ENCODE measurements at regions not wholly inside any gene's neighbourhood (a gene's known extent, or its start where the extent isn't known, plus 50 kb on each side); places are given as distances from the start of the nearest gene placed in this dataset.

DNA sequence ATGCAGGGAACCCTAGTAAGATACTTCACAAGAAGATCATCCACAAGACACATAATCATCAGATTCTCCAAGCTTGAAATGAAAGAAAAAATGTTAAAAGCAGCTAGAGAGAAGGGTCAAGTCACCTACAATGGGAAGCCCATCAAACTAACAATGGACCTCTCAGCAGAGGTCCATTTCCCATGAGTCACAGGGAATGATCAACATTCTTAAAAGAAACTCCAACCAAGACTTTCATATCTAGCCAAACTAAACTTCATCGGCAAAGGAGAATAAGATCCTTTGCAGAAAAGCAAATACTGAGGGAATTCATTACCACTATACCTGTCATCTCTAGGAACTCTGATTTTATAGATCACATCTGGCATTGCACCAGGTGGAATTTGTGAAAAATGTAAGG lies 52.9 kb upstream of the SPATA31E1 start:
- ChIA-PET CTCF (no interaction called here), POLR2A (no interaction called here)
- in situ Hi-C loops (cut with HindIII; ENCODE audit: low pct_unique_long_range_greater_than_20kb, low sequenced_read_pairs): no loop called here
- no peaks in the 10 kb centered on the region for H3K27me3 ChIP-seq (ENCODE audit: control insufficient read depth, insufficient read depth, low read length)
- intact Hi-C loops (cut with micrococcal nuclease; ENCODE audit: unreplicated experiment): no loop called here
- H3K4me1 ChIP-seq (ENCODE audit: control insufficient read depth, insufficient read depth, low read length): no peaks in the 10 kb centered on the region
- H3K27ac ChIP-seq (ENCODE audit: low read length): no peak overlapping the region
- DNase-seq (ENCODE audit: low read depth, low spot score) (no peak), ATAC-seq (no peak)
- no peak overlapping the region for H3K4me3 ChIP-seq (ENCODE audit: low read depth in 2 of 2, low read length in 2 of 2)
- H3K9me3 ChIP-seq (ENCODE audit: control insufficient read depth, insufficient read depth, low read depth, low read length): no peaks in the 10 kb centered on the region
- H3K36me3 ChIP-seq (ENCODE audit: control insufficient read depth, insufficient read depth, low read length): no peaks in the 10 kb centered on the region
- BruUV-seq (replicated peaks): no TSS peak
- TF ChIP-seq, protein P1, sequence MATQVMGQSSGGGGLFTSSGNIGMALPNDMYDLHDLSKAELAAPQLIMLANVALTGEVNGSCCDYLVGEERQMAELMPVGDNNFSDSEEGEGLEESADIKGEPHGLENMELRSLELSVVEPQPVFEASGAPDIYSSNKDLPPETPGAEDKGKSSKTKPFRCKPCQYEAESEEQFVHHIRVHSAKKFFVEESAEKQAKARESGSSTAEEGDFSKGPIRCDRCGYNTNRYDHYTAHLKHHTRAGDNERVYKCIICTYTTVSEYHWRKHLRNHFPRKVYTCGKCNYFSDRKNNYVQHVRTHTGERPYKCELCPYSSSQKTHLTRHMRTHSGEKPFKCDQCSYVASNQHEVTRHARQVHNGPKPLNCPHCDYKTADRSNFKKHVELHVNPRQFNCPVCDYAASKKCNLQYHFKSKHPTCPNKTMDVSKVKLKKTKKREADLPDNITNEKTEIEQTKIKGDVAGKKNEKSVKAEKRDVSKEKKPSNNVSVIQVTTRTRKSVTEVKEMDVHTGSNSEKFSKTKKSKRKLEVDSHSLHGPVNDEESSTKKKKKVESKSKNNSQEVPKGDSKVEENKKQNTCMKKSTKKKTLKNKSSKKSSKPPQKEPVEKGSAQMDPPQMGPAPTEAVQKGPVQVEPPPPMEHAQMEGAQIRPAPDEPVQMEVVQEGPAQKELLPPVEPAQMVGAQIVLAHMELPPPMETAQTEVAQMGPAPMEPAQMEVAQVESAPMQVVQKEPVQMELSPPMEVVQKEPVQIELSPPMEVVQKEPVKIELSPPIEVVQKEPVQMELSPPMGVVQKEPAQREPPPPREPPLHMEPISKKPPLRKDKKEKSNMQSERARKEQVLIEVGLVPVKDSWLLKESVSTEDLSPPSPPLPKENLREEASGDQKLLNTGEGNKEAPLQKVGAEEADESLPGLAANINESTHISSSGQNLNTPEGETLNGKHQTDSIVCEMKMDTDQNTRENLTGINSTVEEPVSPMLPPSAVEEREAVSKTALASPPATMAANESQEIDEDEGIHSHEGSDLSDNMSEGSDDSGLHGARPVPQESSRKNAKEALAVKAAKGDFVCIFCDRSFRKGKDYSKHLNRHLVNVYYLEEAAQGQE (IDR thresholded peaks at IDR 0.05; ENCODE audit: insufficient read depth in 1 of 2, low read depth in 2 of 2, low read length in 1 of 2): no peak

- ATAC-seq (no peak), DNase-seq (ENCODE audit: low read depth, low spot score) (no peak)
- POLR2A ChIA-PET: no interaction called here
- Histone ChIP-seq H3K36me3 (ENCODE audit: control insufficient read depth, insufficient read depth, low read length) (no peaks in the 10 kb centered on the region), H3K4me3 (ENCODE audit: low read depth in 2 of 2, low read length in 2 of 2) (no peak overlapping the region), H3K4me1 (ENCODE audit: control insufficient read depth, insufficient read depth, low read length) (no peaks in the 10 kb centered on the region), H3K27ac (ENCODE audit: low read length) (no peak overlapping the region), H3K27me3 (ENCODE audit: control insufficient read depth, insufficient read depth, low read length) (no peaks in the 10 kb centered on the region), H3K9me3 (ENCODE audit: control insufficient read depth, insufficient read depth, low read depth, low read length) (no peaks in the 10 kb centered on the region)
- intact Hi-C loops (cut with micrococcal nuclease; ENCODE audit: unreplicated experiment) (no loop called here), in situ Hi-C loops (cut with HindIII; ENCODE audit: low pct_unique_long_range_greater_than_20kb, low sequenced_read_pairs) (no loop called here)
- TF ChIP-seq, protein P1 (IDR thresholded peaks at IDR 0.05; ENCODE audit: insufficient read depth in 1 of 2, low read depth in 2 of 2, low read length in 1 of 2): no peak
- CTCF ChIA-PET: no interaction called here
- BruUV-seq (replicated peaks): no TSS peak
Measured at GRCh38 chr9:87830446-87830845, 52.2 kb upstream of the SPATA31E1 start.

DNA sequence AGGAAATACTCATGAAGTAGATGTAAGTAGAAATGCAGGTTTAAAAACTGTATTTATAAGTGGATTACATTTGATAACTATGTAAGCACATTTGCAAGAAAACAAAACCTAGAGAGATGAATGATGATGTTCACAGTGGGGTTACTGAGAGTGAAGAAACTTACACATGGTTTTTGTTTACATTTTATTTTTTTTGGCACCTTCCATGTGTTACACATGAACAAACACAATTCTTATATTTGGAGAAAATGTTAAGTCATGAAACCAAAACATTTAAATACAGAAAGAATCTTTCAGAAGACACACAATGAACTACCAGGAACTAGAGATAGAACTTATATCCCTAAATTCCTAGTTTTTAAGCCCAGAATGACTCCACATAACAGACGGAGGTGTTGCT lies 51.5 kb upstream of the SPATA31E1 start:
- intact Hi-C loops (cut with micrococcal nuclease; ENCODE audit: unreplicated experiment): no loop called here
- TF ChIP-seq SIN3A (IDR thresholded peaks at IDR 0.05; ENCODE audit: borderline replicate concordance, insufficient read depth, low read depth, low read length) (no peak), TCF7L2 (IDR thresholded peaks at IDR 0.05; ENCODE audit: low read depth, low read length) (no peak), POLR2AphosphoS5 (IDR thresholded peaks at IDR 0.05; ENCODE audit: low read depth, low read length) (no peak)
- TF ChIP-seq, protein P2, sequence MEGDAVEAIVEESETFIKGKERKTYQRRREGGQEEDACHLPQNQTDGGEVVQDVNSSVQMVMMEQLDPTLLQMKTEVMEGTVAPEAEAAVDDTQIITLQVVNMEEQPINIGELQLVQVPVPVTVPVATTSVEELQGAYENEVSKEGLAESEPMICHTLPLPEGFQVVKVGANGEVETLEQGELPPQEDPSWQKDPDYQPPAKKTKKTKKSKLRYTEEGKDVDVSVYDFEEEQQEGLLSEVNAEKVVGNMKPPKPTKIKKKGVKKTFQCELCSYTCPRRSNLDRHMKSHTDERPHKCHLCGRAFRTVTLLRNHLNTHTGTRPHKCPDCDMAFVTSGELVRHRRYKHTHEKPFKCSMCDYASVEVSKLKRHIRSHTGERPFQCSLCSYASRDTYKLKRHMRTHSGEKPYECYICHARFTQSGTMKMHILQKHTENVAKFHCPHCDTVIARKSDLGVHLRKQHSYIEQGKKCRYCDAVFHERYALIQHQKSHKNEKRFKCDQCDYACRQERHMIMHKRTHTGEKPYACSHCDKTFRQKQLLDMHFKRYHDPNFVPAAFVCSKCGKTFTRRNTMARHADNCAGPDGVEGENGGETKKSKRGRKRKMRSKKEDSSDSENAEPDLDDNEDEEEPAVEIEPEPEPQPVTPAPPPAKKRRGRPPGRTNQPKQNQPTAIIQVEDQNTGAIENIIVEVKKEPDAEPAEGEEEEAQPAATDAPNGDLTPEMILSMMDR (IDR thresholded peaks at IDR 0.05): no peak
- TF ChIP-seq, protein P1 (IDR thresholded peaks at IDR 0.05; ENCODE audit: insufficient read depth in 1 of 2, low read depth in 2 of 2, low read length in 1 of 2): no peak
- H3K9me3 ChIP-seq (ENCODE audit: control insufficient read depth, insufficient read depth, low read depth, low read length): no peaks in the 10 kb centered on the region
- H3K27ac ChIP-seq (ENCODE audit: low read length): no peak overlapping the region
- H3K27me3 ChIP-seq (ENCODE audit: control insufficient read depth, insufficient read depth, low read length): no peaks in the 10 kb centered on the region
- CTCF ChIA-PET: no interaction called here
- ATAC-seq (no peak), DNase-seq (ENCODE audit: low read depth, low spot score) (no peak)
- no peaks in the 10 kb centered on the region for H3K4me1 ChIP-seq (ENCODE audit: control insufficient read depth, insufficient read depth, low read length)
- BruUV-seq (replicated peaks): no TSS peak
- no peak overlapping the region for H3K4me3 ChIP-seq (ENCODE audit: low read depth in 2 of 2, low read length in 2 of 2)
- in situ Hi-C loops (cut with HindIII; ENCODE audit: low pct_unique_long_range_greater_than_20kb, low sequenced_read_pairs): no loop called here
- POLR2A ChIA-PET: no interaction called here
- no peaks in the 10 kb centered on the region for H3K36me3 ChIP-seq (ENCODE audit: control insufficient read depth, insufficient read depth, low read length)

All from Panc1 (cell line).